GM23338 (cell line): ENCODE measurements at regions not wholly inside any gene's neighbourhood (a gene's known extent, or its start where the extent isn't known, plus 50 kb on each side); places are given as distances from the start of the nearest gene placed in this dataset.

Experiments used
- ATAC-seq: fragments of 200-7000 bp; cut with Tn5 transposase; 3 replicates; pipeline ENCODE4 v1.9.1; 2020
- DNase-seq: peaks from one replicate; pipeline ENCODE4 v3.0.0-alpha.2; 2015; ENCODE audit warnings: low spot score
- H2AFZ ChIP-seq: fragments of 200-600 bp; sonication (generic); 2 replicates; pipeline ENCODE4 v1.8.0; 2016; ENCODE audit warnings: antibody characterized with exemption, mild to moderate bottlenecking, moderate library complexity
- H3F3A ChIP-seq: fragments of 200-600 bp; sonication (generic); replicated peaks from 2 replicates; pipeline ENCODE4 v1.8.0; 2017; ENCODE audit warnings: antibody characterized with exemption, mixed run types, low read depth
- H3K27ac ChIP-seq: fragments of 200-600 bp; sonication (generic); 2 replicates; pipeline ENCODE4 v1.6.1; 2016; ENCODE audit warnings: low read depth
- H3K27me3 ChIP-seq: fragments of 200-600 bp; sonication (generic); 2 replicates; pipeline ENCODE4 v1.8.0; 2016; ENCODE audit warnings: mild to moderate bottlenecking, mixed run types, moderate library complexity; ENCODE audit not compliant: insufficient read depth
- H3K36me3 ChIP-seq: fragments of 200-600 bp; sonication (generic); 2 replicates; pipeline ENCODE4 v1.8.0; 2016; ENCODE audit warnings: mild to moderate bottlenecking; ENCODE audit not compliant: insufficient read depth
- H3K4me1 ChIP-seq: fragments of 200-600 bp; sonication (generic); 2 replicates; pipeline ENCODE4 v1.8.0; 2016; ENCODE audit warnings: mild to moderate bottlenecking, moderate library complexity; ENCODE audit not compliant: insufficient read depth
- H3K4me2 ChIP-seq: fragments of 200-600 bp; sonication (generic); 2 replicates; pipeline ENCODE4 v1.7.1; 2017; ENCODE audit warnings: mixed run types
- H3K4me3 ChIP-seq: fragments of 200-600 bp; sonication (generic); 2 replicates; pipeline ENCODE4 v1.6.1; 2016; ENCODE audit warnings: mixed run types
- H3K79me2 ChIP-seq: fragments of 200-600 bp; sonication (generic); replicated peaks from 2 replicates; pipeline ENCODE4 v1.8.0; 2017; ENCODE audit warnings: mild to moderate bottlenecking; ENCODE audit not compliant: insufficient read depth
- H3K9me2 ChIP-seq: fragments of 200-600 bp; sonication (generic); 2 replicates; pipeline ENCODE4 v1.8.0; 2017; ENCODE audit not compliant: insufficient read depth
- H4K20me1 ChIP-seq: fragments of 200-600 bp; sonication (generic); replicated peaks from 2 replicates; pipeline ENCODE4 v1.8.0; 2017; ENCODE audit warnings: mild to moderate bottlenecking; ENCODE audit not compliant: insufficient read depth
- H3K27ac Mint-ChIP-seq: 2 replicates; pipeline ENCODE4 v1.8.0; 2020; ENCODE audit warnings: inconsistent platforms, mild to moderate bottlenecking, moderate library complexity, mixed read lengths
- H3K27me3 Mint-ChIP-seq: 3 replicates; pipeline ENCODE4 v1.8.0; 2022; ENCODE audit warnings: low read depth, mild to moderate bottlenecking, moderate library complexity, mixed read lengths, inconsistent platforms; ENCODE audit not compliant: insufficient read depth, poor library complexity
- H3K36me3 Mint-ChIP-seq: 3 replicates; pipeline ENCODE4 v1.8.0; 2021; ENCODE audit warnings: low read depth, mild to moderate bottlenecking, inconsistent platforms, moderate library complexity, mixed read lengths
- H3K4me1 Mint-ChIP-seq: 3 replicates; pipeline ENCODE4 v1.8.0; 2020; ENCODE audit warnings: mild to moderate bottlenecking, inconsistent platforms, mixed read lengths
- H3K4me3 Mint-ChIP-seq: 3 replicates; pipeline ENCODE4 v1.8.0; 2021; ENCODE audit warnings: moderate library complexity, mild to moderate bottlenecking, inconsistent platforms, mixed read lengths
- H3K9me3 Mint-ChIP-seq: 3 replicates; pipeline ENCODE4 v1.8.0; 2020; ENCODE audit warnings: moderate library complexity, mild to moderate bottlenecking, inconsistent platforms, mixed read lengths
- CREB1 ChIP-seq: fragments of 250-450 bp; sonication (Bioruptor Pico); IDR thresholded peaks from 2 replicates; pipeline ENCODE4 v1.5.0; 2020; ENCODE audit warnings: low read depth, mild to moderate bottlenecking, moderate library complexity
- CTCF ChIP-seq, 2 experiments: fragments of 200-600 bp in 1 of 2; sonication (generic) in 1 of 2; conservative IDR thresholded peaks; 2 replicates each; pipeline versions ENCODE4 v1.5.1 to v1.6.1; 2016 to 2017; ENCODE audit warnings: antibody characterized with exemption in 2 of 2, low read depth in 2 of 2, mild to moderate bottlenecking in 2 of 2, moderate library complexity in 1 of 2
- ETS1 ChIP-seq: IDR thresholded peaks from 2 replicates; pipeline ENCODE4 v1.6.1; 2016; ENCODE audit warnings: antibody characterized with exemption
- EZH2 ChIP-seq: fragments of 200-600 bp; sonication (generic); IDR thresholded peaks from one replicate; pipeline ENCODE4 v1.8.0; 2017; ENCODE audit warnings: antibody characterized with exemption, mild to moderate bottlenecking, low read depth; ENCODE audit not compliant: unreplicated experiment
- POLR2AphosphoS5 ChIP-seq: IDR thresholded peaks from 2 replicates; pipeline ENCODE4 v1.6.1; 2016; ENCODE audit warnings: antibody characterized with exemption, low read depth
- REST ChIP-seq: IDR thresholded peaks from one replicate; pipeline ENCODE4 v1.6.1; 2018; ENCODE audit warnings: antibody characterized with exemption; ENCODE audit not compliant: unreplicated experiment
- ZNF114 ChIP-seq: fragments of 250-450 bp; sonication (Bioruptor Pico); IDR thresholded peaks from 2 replicates; pipeline ENCODE4 v1.5.0; 2020; ENCODE audit warnings: mild to moderate bottlenecking, moderate library complexity
- ZNF331 ChIP-seq: fragments of 250-450 bp; sonication (Bioruptor Pico); IDR thresholded peaks from 2 replicates; pipeline ENCODE4 v1.5.0; 2020; ENCODE audit warnings: low read depth, mild to moderate bottlenecking, moderate library complexity
- ZNF462 ChIP-seq: fragments of 250-450 bp; sonication (Bioruptor Pico); IDR thresholded peaks from 2 replicates; pipeline ENCODE4 v1.5.0; 2020; ENCODE audit warnings: mild to moderate bottlenecking, moderate library complexity

- TF ChIP-seq ZNF462 (CRISPR knock-in tag) = no peak
- TF ChIP-seq ETS1 = no peak
- no peak for TF ChIP-seq ZNF114
- no peak for TF ChIP-seq CREB1 (CRISPR knock-in tag)
- no peak for TF ChIP-seq ZNF331
Measured at GRCh38 chr6:82744286-82745015, 321.2 kb downstream of the UBE3D start (continued).

GRCh38 chr6:82750556-82750955, 315.1 kb downstream of the UBE3D start:
- Histone ChIP-seq H3K4me1 (peaks cover 31% of the 10 kb centered on the region), H3K27ac (no peak overlapping the region), H3K36me3 (no peaks in the 10 kb centered on the region), H3K27me3 (no peaks in the 10 kb centered on the region), H2AFZ (no peak overlapping the region), H3F3A (no peaks in the 10 kb centered on the region), H3K9me2 (no peaks in the 10 kb centered on the region; the same call in 1 of the 2 replicates), H3K4me3 (no peak overlapping the region), H4K20me1 (no peaks in the 10 kb centered on the region), H3K79me2 (no peaks in the 10 kb centered on the region), H3K4me2 (no peak overlapping the region)
- ATAC-seq (no peak), DNase-seq (no peak)
- Mint-ChIP-seq H3K4me1 (peaks cover 21% of the 10 kb centered on the region), H3K4me3 (no peak overlapping the region), H3K9me3 (no peaks in the 10 kb centered on the region; the same call in 2 of the 3 replicates), H3K27ac (no peak overlapping the region; the same call in 1 of the 2 replicates), H3K36me3 (no peaks in the 10 kb centered on the region), H3K27me3 (no peaks in the 10 kb centered on the region)
- TF ChIP-seq POLR2AphosphoS5 (no peak), REST (no peak), ZNF114 (no peak), EZH2 (no peak), CTCF (conservative IDR thresholded peaks at IDR 0.05; ENCODE audit: low read depth in 2 of 2) (no peak)
